WERI-Rb-1 (cell line): ENCODE measurements at regions not wholly inside any gene's neighbourhood (a gene's known extent, or its start where the extent isn't known, plus 50 kb on each side); places are given as distances from the start of the nearest gene placed in this dataset.
"Not testable (repeated sequence)": the region's sequence is repeated elsewhere in the genome, so short reads cannot be mapped to it uniquely, and the experiment has no call there.

Experiments
- DNase-seq: peaks from one replicate; pipeline ENCODE4 v3.0.0-alpha.2; 2020
- H3K27ac ChIP-seq: fragments of 250-450 bp; sonication (Bioruptor Pico); 2 replicates; pipeline ENCODE4 v1.5.1; 2020; ENCODE audit warnings: mild to moderate bottlenecking, moderate library complexity
- H3K27me3 ChIP-seq: fragments of 250-450 bp; sonication (Bioruptor Pico); 2 replicates; pipeline ENCODE4 v1.5.1; 2021; ENCODE audit warnings: mild to moderate bottlenecking, low read depth, moderate library complexity; ENCODE audit not compliant: insufficient read depth, severe bottlenecking
- H3K36me3 ChIP-seq: fragments of 250-450 bp; sonication (Bioruptor Pico); 2 replicates; pipeline ENCODE4 v1.5.1; 2020; ENCODE audit warnings: mild to moderate bottlenecking, moderate library complexity
- H3K4me3 ChIP-seq: 2 replicates; pipeline ENCODE4 v1.5.1; 2011; ENCODE audit warnings: low read depth, mild to moderate bottlenecking, control low read depth, low read length
- H3K9me3 ChIP-seq: fragments of 250-450 bp; sonication (Bioruptor Pico); 2 replicates; pipeline ENCODE4 v1.5.1; 2021; ENCODE audit warnings: mild to moderate bottlenecking, moderate library complexity; ENCODE audit not compliant: severe bottlenecking
- CTCF ChIP-seq: IDR thresholded peaks from 2 replicates; pipeline ENCODE4 v1.5.1; 2011; ENCODE audit warnings: low read depth, mild to moderate bottlenecking, control low read depth, inconsistent platforms, low read length

GRCh38 chr18:28425886-28426285 lies 249.0 kb upstream of the CDH2 start:
- Histone ChIP-seq H3K4me3 (no peak overlapping the region), H3K36me3 (no peaks in the 10 kb centered on the region), H3K9me3 (no peaks in the 10 kb centered on the region), H3K27ac (no peak overlapping the region), H3K27me3 (no peaks in the 10 kb centered on the region)
- TF ChIP-seq CTCF, result no peak
- no peak for DNase-seq

- H3K9me3 ChIP-seq, result no peaks in the 10 kb centered on the region
- TF ChIP-seq CTCF, result no peak
- H3K36me3 ChIP-seq, result no peaks in the 10 kb centered on the region
- H3K27ac ChIP-seq, result no peak overlapping the region
- H3K4me3 ChIP-seq, result no peak overlapping the region
- H3K27me3 ChIP-seq, result no peaks in the 10 kb centered on the region
- DNase-seq, result no peak
Observed at GRCh38 chr18:28422577-28422976, 245.6 kb upstream of the CDH2 start.

GRCh38 chr18:28421950-28422349 lies 245.0 kb upstream of the CDH2 start:
- H3K4me3 ChIP-seq, H3K27me3 ChIP-seq, H3K9me3 ChIP-seq, H3K36me3 ChIP-seq, DNase-seq, H3K27ac ChIP-seq: not testable (repeated sequence)

GRCh38 chr18:28412521-28412920 lies 235.6 kb upstream of the CDH2 start:
- no peak for TF ChIP-seq CTCF
- no peaks in the 10 kb centered on the region for H3K9me3 ChIP-seq
- DNase-seq, result no peak
- H3K4me3 ChIP-seq, result no peak overlapping the region
- H3K27ac ChIP-seq, result no peak overlapping the region
- H3K36me3 ChIP-seq, result no peaks in the 10 kb centered on the region
- no peaks in the 10 kb centered on the region for H3K27me3 ChIP-seq

GRCh38 chr18:28411806-28412205 lies 234.9 kb upstream of the CDH2 start:
- H3K36me3 ChIP-seq, result no peaks in the 10 kb centered on the region
- DNase-seq, result no peak
- no peaks in the 10 kb centered on the region for H3K27me3 ChIP-seq
- no peak for TF ChIP-seq CTCF
- no peaks in the 10 kb centered on the region for H3K9me3 ChIP-seq
- no peak overlapping the region for H3K27ac ChIP-seq
- no peak overlapping the region for H3K4me3 ChIP-seq

- no peak overlapping the region for H3K4me3 ChIP-seq
- no peak for DNase-seq
- TF ChIP-seq CTCF, result no peak
- H3K27me3 ChIP-seq, result no peaks in the 10 kb centered on the region
- no peak overlapping the region for H3K27ac ChIP-seq
- H3K9me3 ChIP-seq, result no peaks in the 10 kb centered on the region
- H3K36me3 ChIP-seq, result no peaks in the 10 kb centered on the region
Observed at GRCh38 chr18:28409811-28410210, 232.9 kb upstream of the CDH2 start.
